ENCODE measurements at regions not wholly inside any gene's neighbourhood (a gene's known extent, or its start where the extent isn't known, plus 50 kb on each side); places are given as distances from the start of the nearest gene placed in this dataset.
"Not testable (repeated sequence)": the region's sequence is repeated elsewhere in the genome, so short reads cannot be mapped to it uniquely, and the experiment has no call there.

DNA sequence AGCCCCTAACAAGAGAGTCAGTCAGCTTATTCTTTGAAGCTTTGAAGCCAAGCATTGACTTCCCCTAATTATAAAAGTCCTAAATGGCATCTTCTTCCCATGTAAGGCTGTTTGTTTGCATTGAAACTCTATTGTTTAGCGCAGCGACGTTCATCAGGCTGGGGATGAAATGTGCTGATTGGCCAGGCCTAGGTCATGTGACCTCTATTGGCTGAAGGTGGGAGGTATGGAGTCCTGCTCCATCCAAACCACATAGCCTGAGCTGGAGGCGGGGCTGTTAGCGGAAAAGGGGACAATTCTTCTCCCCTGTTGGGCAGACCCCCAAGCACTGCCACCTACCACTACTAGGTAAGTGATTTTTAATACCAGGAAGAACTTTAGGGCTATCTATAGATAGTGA lies 145.3 kb upstream of the PRR23C start:
- in situ Hi-C loops (cut with HindIII; ENCODE audit: low sequenced_read_pairs), result no loop called here
- DNase-seq (ENCODE audit: low spot score), result no peak

DNA sequence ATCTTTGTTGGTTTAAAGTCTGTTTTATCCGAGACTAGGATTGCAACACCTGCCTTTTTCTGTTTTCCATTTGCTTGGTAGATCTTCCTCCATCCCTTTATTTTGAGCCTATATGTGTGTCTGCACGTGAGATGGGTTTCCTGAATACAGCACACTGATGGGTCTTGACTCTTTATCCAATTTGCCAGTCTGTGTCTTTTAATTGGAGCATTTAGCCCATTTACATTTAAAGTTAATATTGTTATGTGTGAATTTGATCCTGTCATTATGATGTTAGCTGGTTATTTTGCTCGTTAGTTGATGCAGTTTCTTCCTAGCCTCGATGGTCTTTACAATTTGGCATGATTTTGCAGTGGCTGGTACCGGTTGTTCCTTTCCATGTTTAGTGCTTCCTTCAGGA lies 149.4 kb upstream of the MRPS22 start:
- DNase-seq (ENCODE audit: low spot score); in situ Hi-C loops (cut with HindIII; ENCODE audit: low sequenced_read_pairs): not testable (repeated sequence)

DNA sequence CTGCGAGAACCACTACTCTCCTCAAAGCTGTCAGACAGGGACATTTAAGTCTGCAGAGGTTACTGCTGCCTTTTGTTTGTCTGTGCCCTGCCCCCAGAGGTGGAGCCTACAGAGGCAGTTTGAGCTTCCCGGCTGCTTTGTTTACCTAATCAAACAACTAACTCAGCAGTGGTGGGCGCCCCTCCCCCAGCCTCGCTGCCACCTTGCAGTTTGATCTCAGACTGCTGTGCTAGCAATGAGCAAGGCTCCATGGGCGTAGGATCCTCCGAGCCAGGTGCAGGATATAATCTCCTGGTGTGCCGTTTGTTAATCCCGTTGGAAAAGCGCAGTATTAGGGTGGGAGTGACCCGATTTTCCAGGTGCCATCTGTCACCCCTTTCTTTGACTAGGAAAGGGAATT lies 147.7 kb upstream of the MRPS22 start:
- in situ Hi-C loops (cut with HindIII; ENCODE audit: low sequenced_read_pairs); DNase-seq (ENCODE audit: low spot score): not testable (repeated sequence)

DNA sequence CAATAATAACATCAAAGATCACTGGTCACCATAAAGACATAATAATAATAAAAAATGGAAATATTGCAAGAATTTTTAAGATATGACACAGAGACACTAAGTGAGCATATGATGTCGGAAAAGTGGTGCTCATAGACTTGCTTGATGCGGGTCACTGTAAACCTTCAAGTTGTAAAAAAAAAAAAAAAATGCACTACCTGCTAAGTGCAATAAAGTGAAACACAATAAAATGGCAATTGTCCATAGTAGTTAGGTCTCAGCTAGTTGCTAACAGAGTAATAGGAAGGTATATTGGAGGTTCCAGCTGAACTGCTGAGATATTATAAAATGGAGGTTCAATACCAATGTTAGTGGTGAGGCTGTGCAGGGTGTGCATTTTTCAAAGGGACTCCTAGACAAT lies 146.6 kb upstream of the MRPS22 start:
- in situ Hi-C loops (cut with HindIII; ENCODE audit: low sequenced_read_pairs), result no loop called here
- no peak for DNase-seq (ENCODE audit: low spot score)

DNA sequence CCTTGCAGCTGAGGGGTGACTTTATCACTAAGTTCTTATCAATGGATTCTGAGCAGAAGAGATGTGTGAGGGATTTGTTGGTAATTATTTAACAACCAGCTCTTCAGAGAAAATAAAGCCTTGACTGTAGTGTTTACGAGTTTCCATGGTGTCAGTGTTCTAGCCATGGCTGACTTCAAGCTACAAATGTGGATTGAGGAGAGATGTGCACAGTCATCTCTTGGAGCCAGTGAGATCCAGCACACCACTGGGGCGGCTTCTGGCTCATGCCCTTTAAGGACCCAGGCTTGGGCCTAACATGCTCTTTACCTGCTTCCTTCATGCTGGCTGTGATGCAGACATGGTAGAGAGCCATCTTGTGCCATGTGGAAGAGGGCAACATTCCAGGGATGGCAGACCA lies 145.6 kb upstream of the MRPS22 start:
- in situ Hi-C loops (cut with HindIII; ENCODE audit: low sequenced_read_pairs), result no loop called here
- DNase-seq (ENCODE audit: low spot score), result no peak

DNA sequence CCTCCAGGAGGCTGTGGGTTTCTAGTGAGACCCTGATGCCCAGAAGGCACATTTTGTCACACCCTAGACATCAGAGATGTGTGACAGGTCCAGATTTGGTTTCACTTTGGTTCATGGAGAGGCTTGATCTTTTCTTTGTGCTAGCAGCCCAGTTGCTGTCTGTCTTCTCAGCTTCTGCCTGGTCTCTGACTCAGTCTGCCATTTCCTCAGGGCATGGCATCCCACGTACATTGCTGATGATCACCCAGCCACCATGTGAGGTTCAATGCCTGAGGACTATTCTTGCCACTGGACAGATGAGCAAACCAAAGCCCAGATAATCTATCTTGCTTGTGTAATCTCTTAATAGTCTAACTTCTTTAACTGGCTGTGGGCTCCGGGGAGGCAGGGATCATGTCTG lies 144.9 kb upstream of the MRPS22 start:
- in situ Hi-C loops (cut with HindIII; ENCODE audit: low sequenced_read_pairs), result no loop called here
- no peak for DNase-seq (ENCODE audit: low spot score)

DNA sequence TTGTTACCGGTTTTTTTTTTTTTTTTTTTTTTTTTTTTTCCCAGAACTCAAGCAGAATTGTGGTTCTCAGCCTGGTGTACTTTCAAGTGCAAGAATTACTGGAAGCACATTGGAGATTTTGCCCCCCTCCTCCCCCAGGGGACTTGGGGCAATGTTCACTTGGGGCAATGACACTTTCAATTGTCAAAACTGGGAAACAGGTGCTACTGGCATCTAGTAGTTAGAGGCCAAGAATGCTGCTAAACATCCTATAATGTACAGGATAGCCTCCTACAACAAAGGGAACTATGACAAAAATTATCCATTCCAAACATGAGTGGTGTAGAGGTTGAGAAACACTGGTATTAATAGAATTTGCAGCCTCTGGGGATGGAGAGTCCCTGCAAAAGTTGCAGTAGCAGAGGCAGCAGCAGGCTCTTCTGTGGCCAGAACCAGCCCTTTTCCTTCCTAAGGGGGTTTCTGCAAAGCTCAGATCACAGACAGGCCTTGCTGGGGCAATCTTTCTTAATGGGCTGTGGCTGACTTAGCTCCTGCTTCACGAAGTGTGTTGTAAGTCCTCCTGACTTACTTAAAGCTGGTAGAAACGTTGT lies 144.3 kb upstream of the MRPS22 start:
- DNase-seq (ENCODE audit: low spot score), result no peak
- in situ Hi-C loops (cut with HindIII; ENCODE audit: low sequenced_read_pairs), result no loop called here

DNA sequence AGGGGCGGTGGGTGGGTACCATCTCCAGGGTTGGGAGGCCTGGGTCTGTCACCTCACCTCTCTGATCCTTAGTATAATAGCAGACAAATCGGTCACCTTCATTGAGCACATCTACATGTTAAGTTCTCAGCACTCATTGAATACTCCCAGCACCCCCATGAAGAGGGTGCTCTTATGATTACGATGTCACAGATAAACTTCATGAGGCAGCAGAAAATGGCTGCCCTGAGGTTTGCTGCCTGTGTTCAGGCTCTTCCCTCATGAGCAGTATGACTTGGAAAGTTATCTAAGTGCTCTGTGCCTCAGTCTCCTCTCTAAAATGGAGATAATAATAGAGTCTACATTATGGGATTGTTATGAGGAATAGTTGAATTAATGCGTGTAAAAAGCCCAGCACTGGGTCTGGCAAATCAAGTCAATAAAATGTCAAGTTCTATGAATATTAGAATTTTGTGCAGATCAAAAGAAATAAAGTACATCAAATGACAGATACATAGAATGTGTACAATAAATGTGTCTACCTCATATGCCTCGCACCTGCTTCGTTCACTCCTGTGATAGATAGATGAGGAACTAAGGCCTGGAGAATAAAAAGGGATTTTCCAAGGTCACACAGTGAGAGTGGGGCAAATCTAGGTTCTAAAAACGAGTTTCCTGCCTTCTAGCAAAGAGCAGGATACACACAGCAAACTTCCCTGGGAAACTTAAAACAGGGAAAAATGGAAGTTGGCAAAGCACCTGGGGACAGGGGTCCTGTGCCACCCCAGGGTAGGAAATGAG lies 142.2 kb upstream of the MRPS22 start:
- in situ Hi-C loops (cut with HindIII; ENCODE audit: low sequenced_read_pairs), result no loop called here
- no peak for DNase-seq (ENCODE audit: low spot score)

DNA sequence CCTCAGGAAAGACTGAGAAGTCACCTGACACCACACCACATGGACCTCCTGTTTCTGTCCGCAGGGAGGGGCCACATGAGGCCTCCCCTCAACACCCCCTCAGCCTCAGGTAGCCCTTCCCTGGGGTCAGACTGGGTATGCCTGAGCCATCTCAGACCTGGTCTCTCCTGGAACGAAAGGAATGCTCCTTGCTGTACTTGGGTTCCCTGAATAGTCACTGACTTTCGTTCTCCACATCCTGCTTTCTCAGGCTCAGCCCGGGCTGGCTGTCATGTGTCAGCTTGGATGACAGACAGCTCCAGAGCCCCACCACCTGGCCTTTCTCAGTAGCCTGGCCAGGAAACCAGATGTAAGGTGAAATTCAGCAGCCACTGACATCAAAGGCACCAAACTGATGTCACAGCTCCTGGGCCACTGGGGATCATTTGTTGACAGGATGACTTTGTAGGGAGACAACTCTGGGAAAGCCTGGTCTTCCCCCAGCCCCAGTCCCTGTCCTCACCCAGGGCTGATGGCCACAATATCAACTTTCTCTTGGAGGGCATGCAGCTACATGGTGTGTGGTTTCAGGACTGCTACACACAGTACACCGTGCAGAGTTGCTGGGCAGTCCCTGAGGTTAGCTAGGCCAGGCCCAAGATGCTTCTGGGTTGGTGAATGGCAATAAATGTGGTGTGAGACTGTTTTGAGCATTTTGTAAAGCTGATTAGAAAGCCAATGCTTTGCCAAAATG lies 141.4 kb upstream of the MRPS22 start:
- in situ Hi-C loops (cut with HindIII; ENCODE audit: low sequenced_read_pairs), result no loop called here
- DNase-seq (ENCODE audit: low spot score), result no peak

DNA sequence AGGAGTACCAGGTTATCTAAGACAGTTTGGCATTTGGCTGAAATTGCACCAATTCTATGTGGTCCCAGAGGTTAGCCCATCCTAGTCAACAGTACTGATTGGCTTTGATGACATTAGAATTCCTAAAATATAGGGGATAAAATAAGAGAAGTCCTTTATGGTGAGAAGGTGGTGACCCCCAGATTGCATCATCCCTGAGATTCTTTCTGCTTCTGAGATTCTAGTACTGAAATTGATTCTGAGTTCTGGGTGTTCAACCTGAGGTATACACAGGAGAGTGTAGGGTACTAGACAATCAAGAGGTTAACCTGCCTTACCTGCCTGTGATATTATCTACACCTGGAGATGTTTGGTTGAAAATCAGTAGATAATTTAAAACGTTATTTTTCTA lies 140.9 kb upstream of the MRPS22 start:
- no peak for DNase-seq (ENCODE audit: low spot score)
- in situ Hi-C loops (cut with HindIII; ENCODE audit: low sequenced_read_pairs), result no loop called here

DNA sequence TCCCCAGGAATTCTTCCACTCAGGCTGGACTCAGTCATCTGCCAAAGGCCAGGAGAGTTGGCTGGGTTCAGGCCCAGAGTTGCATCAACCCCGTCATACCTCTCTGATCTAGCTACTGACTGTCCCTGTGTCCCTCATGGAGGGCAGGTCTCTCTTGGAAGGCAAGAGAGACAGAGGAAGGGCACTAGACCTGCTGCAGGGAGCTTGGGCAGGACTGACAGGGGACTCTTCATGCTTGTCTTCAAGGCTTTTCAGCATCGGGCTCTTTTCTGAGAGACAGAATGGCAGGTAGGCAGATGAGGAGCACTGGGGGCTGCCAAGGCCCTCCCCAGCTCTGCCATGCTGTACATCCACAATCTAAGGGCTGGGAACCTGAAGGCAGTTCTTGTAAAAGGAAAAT lies 140.1 kb upstream of the MRPS22 start:
- in situ Hi-C loops (cut with HindIII; ENCODE audit: low sequenced_read_pairs), result no loop called here
- no peak for DNase-seq (ENCODE audit: low spot score)

DNA sequence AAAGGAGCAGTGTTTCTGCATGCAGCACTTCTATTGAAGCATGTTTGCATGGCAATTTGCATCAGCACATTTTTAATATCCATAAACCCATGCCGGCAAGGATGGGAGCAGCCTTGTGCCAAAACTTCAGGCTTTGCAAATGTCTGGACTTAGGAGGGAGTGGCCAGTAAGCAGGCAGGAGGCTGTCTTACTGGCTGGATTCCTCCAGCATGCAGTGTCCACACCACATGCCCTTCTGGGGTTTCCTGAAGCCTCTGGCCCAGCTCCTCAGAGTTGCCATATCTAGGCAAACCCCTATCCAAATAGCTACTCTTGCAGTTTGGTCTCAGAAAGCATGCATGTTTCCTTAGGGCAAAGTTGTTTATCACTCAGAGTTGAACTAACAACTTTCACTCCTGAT lies 139.1 kb upstream of the MRPS22 start:
- in situ Hi-C loops (cut with HindIII; ENCODE audit: low sequenced_read_pairs), result no loop called here
- no peak for DNase-seq (ENCODE audit: low spot score)

DNA sequence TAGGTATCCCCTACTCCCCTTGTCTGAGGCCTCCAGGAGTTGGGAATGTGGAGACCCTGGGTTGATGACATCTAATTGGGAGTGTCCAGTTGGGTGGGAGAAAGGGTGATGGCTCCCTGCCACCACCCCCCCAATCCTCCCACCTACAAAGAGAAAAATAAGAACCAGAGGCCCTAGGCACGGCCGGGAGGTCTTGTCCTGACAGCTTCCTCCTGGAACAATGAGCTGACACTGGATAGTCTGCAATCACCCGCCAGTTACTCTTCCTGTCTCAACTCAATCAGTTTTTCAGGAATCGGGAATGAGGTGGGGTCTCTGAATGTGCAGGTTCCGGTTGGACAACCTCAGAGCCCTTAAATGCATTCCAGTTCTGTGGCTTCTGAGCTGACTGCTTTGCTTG lies 129.9 kb upstream of the MRPS22 start:
- DNase-seq (ENCODE audit: low spot score), result no peak
- in situ Hi-C loops (cut with HindIII; ENCODE audit: low sequenced_read_pairs), result no loop called here

DNA sequence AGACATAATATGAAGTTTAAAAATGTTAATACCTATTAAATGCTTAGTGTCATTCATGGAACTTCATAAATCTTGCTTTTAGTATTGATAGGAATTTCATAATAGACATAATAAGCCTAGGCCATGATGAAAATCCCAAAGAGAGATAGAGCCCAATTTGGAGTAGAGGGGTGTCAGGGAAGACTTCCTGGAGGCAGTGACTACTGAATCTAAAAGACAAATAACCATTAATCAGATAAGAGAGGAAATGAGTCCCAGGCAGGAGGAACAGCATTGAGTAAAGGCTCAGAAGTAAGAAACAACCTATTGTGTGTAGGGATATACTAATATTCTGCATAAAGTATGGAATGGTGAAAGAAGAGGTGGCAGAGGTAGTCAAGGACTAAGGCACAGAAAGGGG lies 126.9 kb upstream of the MRPS22 start:
- DNase-seq (ENCODE audit: low spot score), result no peak
- in situ Hi-C loops (cut with HindIII; ENCODE audit: low sequenced_read_pairs), result no loop called here

DNA sequence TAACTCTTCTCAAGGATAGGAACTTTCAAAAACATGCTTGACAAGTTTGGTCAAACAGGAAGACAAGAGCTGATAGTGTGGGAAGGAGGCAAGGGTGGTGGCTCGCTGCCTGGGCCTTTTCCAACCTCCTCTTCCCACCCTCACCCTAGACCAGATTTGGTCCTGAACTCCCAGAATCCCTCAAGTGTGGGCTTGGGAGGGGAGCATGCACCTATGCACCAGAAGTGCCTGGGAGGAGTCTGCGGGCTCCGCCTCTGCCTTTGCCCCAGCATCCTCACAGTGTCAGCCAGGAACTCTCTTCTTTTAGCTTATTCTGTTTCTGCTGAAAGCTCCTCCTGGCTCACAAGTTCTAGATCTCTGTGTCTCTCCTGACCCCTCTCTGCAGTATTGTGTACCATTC lies 126.2 kb upstream of the MRPS22 start:
- in situ Hi-C loops (cut with HindIII; ENCODE audit: low sequenced_read_pairs), result no loop called here
- no peak for DNase-seq (ENCODE audit: low spot score)

DNA sequence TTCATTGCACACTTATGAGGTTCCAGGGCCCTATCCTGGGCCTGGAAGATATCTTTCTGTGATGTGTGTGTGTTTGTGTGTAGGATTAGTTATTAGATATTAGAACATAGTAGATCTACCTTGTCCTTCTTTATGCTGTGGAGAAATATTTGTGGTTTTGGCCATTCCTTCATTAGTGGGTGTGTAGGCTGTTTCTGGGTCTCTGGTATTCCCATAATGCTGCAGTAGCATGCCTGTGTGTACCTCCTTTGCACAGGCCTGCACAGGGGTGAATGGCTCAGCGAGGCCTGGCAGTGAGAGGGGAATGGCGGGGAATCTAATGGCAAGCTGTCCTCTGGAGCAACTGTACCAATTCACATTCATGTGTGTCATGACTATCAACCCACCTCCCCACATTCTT lies 125.8 kb upstream of the MRPS22 start:
- no peak for DNase-seq (ENCODE audit: low spot score)
- in situ Hi-C loops (cut with HindIII; ENCODE audit: low sequenced_read_pairs), result no loop called here

DNA sequence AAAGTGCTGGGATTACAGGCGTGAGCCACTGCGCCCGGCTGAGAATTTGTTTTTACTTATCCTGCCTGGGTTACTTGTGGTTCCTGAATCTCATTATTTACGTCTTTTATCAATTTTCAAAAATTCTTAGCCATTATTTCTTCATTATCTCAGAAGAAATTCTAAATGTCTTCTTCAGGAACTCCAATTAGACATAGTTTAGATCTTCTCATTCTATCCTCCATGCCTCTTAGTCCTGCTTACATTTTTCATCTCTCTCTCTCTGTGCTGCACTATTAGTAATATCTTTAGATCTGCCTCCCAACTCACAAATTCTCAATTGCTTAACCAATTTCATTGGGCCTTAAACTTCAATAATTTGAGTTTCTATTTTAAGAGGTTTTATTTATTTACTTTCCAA lies 124.4 kb upstream of the MRPS22 start:
- DNase-seq (ENCODE audit: low spot score), result no peak
- in situ Hi-C loops (cut with HindIII; ENCODE audit: low sequenced_read_pairs), result no loop called here

DNA sequence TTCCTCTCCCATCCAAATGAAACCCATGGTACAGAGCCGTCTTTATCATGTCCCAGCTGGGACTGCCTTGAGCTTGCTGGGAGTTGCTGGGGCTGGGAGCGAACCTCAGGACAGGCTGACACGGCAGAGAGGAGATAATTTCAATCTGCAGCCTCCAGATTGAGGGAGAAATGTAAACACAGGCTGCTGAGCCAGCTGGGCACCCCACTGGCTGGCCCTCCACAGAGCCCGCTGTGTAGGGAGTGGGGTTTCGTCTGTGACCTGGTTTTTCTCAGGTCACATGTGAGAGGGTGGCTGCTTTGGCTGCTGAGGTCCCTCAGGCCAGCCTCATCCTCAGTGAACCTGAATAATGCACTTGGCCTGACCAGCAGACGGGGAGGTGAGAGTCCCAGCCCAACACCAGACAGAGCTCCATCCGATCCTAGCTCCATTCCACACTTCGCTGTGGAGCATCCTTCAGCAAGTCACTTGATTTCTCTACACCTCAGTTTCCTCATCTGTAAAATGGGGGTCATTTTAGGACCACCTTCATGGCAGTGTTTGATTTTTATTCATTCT lies 121.6 kb upstream of the MRPS22 start:
- DNase-seq (ENCODE audit: low spot score), result no peak
- in situ Hi-C loops (cut with HindIII; ENCODE audit: low sequenced_read_pairs), result no loop called here

DNA sequence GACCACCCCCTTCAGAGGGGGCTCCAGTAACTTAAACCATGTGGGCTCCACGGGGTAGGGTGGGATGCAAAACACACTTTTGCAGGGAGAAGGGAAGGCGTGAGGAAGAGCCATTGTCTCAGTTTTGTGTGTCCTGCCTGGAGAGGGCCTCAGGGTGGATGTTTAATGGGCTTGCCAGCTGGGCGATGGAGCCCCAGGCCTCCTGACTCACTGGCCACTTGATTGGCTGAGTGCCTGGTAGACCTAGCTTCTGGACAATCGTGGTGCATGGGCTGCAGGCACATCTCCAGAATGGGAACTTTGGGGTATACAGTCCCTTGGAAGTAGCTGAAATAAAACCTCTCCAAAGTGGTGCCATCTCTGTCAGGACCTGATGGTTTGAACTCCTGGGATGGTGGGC lies 118.3 kb upstream of the MRPS22 start:
- in situ Hi-C loops (cut with HindIII; ENCODE audit: low sequenced_read_pairs), result no loop called here
- no peak for DNase-seq (ENCODE audit: low spot score)

DNA sequence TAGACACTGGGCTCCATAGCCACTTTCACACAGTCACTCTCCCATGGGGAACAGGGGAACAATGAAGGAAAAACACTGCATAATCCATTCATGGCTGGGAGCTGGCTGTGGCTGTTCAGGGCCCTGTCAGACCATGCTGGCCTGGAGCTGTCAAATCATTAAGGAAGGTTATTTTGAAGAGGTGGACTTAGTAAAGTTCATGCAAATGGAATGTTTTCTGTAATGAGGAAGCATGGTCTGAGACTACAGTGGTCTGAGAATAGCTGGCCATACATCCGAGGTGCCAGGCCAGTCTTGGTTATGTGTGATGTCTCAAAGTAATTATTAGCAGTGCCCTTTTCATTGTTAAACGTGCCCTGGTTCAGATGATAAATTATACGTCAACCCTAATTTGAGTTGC lies 117.1 kb upstream of the MRPS22 start:
- in situ Hi-C loops (cut with HindIII; ENCODE audit: low sequenced_read_pairs), result no loop called here
- DNase-seq (ENCODE audit: low spot score), result no peak
